HepG2 (cell line): ENCODE measurements at regions not wholly inside any gene's neighbourhood (a gene's known extent, or its start where the extent isn't known, plus 50 kb on each side); places are given as distances from the start of the nearest gene placed in this dataset.

ENCODE experiments used
- ATF4 ChIP-seq, 2 experiments: fragments of 450-650 bp in 1 of 2; sonication (generic) in 1 of 2; formaldehyde crosslinking; IDR thresholded peaks; 2 replicates each; pipeline versions ENCODE4 v1.5.0 to v1.8.0; 2020 to 2022; ENCODE audit warnings: mild to moderate bottlenecking in 1 of 2, missing genetic modification reagents in 1 of 2
- BRD4 ChIP-seq: sonication (generic); formaldehyde crosslinking; IDR thresholded peaks from 2 replicates; pipeline ENCODE4 v1.4.0; 2020; ENCODE audit warnings: missing genetic modification reagents
- EP300 ChIP-seq, 3 experiments: sonication (generic) in 1 of 3; formaldehyde crosslinking in 1 of 3; IDR thresholded peaks; 2 replicates each; pipeline versions ENCODE4 v1.5.1 to v1.6.1; 2011 to 2020; ENCODE audit warnings: low read depth in 2 of 3, low read length in 2 of 3, borderline replicate concordance in 1 of 3, improper control_type of control experiment in 1 of 3, mild to moderate bottlenecking in 1 of 3, missing genetic modification reagents in 1 of 3, moderate library complexity in 1 of 3
- JUN ChIP-seq: sonication (generic); formaldehyde crosslinking; IDR thresholded peaks from 2 replicates; pipeline ENCODE4 v1.4.0; 2020; ENCODE audit warnings: mild to moderate bottlenecking, missing genetic modification reagents
- MTA1 ChIP-seq: sonication (generic); formaldehyde crosslinking; IDR thresholded peaks from 2 replicates; pipeline ENCODE4 v1.4.0; 2020; ENCODE audit warnings: missing genetic modification reagents, mild to moderate bottlenecking, borderline replicate concordance
- NCOR1 ChIP-seq: fragments of 200-600 bp; sonication (generic); IDR thresholded peaks from 2 replicates; pipeline ENCODE4 v1.7.0; 2017; ENCODE audit warnings: antibody characterized with exemption, low read length, borderline replicate concordance
- PBX3 ChIP-seq: sonication (generic); formaldehyde crosslinking; IDR thresholded peaks from 2 replicates; pipeline ENCODE4 v1.8.1; 2023; ENCODE audit warnings: missing genetic modification reagents, inconsistent platforms, borderline replicate concordance
- POLR2A ChIP-seq, 2 experiments: IDR thresholded peaks; 2 replicates each; pipeline ENCODE4 v1.6.1; 2011; ENCODE audit warnings: low read depth in 2 of 2, low read length in 2 of 2, mild to moderate bottlenecking in 1 of 2, moderate library complexity in 1 of 2; ENCODE audit not compliant: insufficient read depth in 1 of 2
- REST ChIP-seq, 2 experiments: IDR thresholded peaks; 2 replicates each; pipeline ENCODE4 v1.6.1; 2011 to 2012; ENCODE audit warnings: low read length in 2 of 2, borderline replicate concordance in 1 of 2, low read depth in 1 of 2, mild to moderate bottlenecking in 1 of 2, moderate library complexity in 1 of 2
- SKI ChIP-seq: fragments of 450-650 bp; IDR thresholded peaks from one replicate; pipeline ENCODE4 v1.6.1; 2018; ENCODE audit warnings: mild to moderate bottlenecking; ENCODE audit not compliant: partially characterized antibody
- ZNF138 ChIP-seq: sonication (generic); formaldehyde crosslinking; IDR thresholded peaks from 2 replicates; pipeline ENCODE4 v1.5.0; 2020; ENCODE audit warnings: mild to moderate bottlenecking, low read depth, missing genetic modification reagents
- ZNF883 ChIP-seq: sonication (generic); formaldehyde crosslinking; IDR thresholded peaks from 2 replicates; pipeline ENCODE4 v1.5.1; 2020; ENCODE audit warnings: mild to moderate bottlenecking, missing genetic modification reagents; ENCODE audit errors: not compliant biosample characterization
- TF ChIP-seq, protein P1 (sequence below): sonication (generic); formaldehyde crosslinking; IDR thresholded peaks from 2 replicates; pipeline ENCODE4 v1.5.0; 2020; ENCODE audit warnings: mild to moderate bottlenecking, missing genetic modification reagents, moderate library complexity
- TF ChIP-seq, protein P2 (sequence below): sonication (generic); formaldehyde crosslinking; IDR thresholded peaks from 2 replicates; pipeline ENCODE4 v1.4.0; 2020; ENCODE audit warnings: missing genetic modification reagents

DNA sequence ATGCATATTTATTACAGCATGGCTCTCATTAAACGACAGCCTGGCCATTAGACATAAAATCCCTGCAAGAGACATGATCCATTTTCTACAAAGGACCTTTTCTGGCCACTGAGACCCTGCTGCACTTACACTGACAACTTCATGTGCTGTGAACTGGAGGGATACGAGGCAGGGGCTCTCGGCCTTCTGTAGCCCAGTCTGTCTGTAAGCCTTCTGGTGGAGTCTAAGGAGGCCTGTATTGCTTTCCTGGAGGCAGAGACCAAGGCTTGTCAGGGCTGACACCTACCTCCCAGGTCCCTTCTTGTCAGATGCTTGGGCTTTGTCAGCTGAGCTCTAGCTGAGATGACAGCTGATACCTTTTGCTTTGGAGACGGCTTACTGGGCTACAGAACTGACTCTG is 776.9 kb upstream of the ARPP21 start:
- TF ChIP-seq PBX3 (CRISPR knock-in tag) (no peak), JUN (CRISPR knock-in tag) (no peak), ZNF138 (CRISPR knock-in tag) (no peak), ZNF883 (CRISPR knock-in tag) (no peak), REST (IDR thresholded peaks at IDR 0.05; ENCODE audit: borderline replicate concordance in 1 of 2, low read depth in 1 of 2, low read length in 2 of 2) (no peak), BRD4 (no peak), NCOR1 (no peak), SKI (no peak), ATF4 (CRISPR knock-in tag; IDR thresholded peaks at IDR 0.05) (no peak), POLR2A (IDR thresholded peaks at IDR 0.05; ENCODE audit: insufficient read depth in 1 of 2, low read depth in 2 of 2, low read length in 2 of 2) (no peak), MTA1 (CRISPR knock-in tag) (no peak), EP300 (IDR thresholded peaks at IDR 0.05; ENCODE audit: low read depth in 2 of 2, low read length in 2 of 2) (no peak), EP300 (CRISPR knock-in tag; IDR thresholded peaks at IDR 0.05; ENCODE audit: borderline replicate concordance) (no peak)
- TF ChIP-seq, protein P1, sequence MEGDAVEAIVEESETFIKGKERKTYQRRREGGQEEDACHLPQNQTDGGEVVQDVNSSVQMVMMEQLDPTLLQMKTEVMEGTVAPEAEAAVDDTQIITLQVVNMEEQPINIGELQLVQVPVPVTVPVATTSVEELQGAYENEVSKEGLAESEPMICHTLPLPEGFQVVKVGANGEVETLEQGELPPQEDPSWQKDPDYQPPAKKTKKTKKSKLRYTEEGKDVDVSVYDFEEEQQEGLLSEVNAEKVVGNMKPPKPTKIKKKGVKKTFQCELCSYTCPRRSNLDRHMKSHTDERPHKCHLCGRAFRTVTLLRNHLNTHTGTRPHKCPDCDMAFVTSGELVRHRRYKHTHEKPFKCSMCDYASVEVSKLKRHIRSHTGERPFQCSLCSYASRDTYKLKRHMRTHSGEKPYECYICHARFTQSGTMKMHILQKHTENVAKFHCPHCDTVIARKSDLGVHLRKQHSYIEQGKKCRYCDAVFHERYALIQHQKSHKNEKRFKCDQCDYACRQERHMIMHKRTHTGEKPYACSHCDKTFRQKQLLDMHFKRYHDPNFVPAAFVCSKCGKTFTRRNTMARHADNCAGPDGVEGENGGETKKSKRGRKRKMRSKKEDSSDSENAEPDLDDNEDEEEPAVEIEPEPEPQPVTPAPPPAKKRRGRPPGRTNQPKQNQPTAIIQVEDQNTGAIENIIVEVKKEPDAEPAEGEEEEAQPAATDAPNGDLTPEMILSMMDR = no peak
- TF ChIP-seq, protein P2, sequence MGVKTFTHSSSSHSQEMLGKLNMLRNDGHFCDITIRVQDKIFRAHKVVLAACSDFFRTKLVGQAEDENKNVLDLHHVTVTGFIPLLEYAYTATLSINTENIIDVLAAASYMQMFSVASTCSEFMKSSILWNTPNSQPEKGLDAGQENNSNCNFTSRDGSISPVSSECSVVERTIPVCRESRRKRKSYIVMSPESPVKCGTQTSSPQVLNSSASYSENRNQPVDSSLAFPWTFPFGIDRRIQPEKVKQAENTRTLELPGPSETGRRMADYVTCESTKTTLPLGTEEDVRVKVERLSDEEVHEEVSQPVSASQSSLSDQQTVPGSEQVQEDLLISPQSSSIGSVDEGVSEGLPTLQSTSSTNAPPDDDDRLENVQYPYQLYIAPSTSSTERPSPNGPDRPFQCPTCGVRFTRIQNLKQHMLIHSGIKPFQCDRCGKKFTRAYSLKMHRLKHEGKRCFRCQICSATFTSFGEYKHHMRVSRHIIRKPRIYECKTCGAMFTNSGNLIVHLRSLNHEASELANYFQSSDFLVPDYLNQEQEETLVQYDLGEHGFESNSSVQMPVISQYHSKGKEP (CRISPR knock-in tag) = no peak
